ENCODE measurements at regions not wholly inside any gene's neighbourhood (a gene's known extent, or its start where the extent isn't known, plus 50 kb on each side); places are given as distances from the start of the nearest gene placed in this dataset.

GRCh38 chr1:188903241-188903640 lies 1574.4 kb downstream of the BRINP3 start:
- H3K4me1 Mint-ChIP-seq (ENCODE audit: low read depth): peaks cover 7% of the 10 kb centered on the region

DNA sequence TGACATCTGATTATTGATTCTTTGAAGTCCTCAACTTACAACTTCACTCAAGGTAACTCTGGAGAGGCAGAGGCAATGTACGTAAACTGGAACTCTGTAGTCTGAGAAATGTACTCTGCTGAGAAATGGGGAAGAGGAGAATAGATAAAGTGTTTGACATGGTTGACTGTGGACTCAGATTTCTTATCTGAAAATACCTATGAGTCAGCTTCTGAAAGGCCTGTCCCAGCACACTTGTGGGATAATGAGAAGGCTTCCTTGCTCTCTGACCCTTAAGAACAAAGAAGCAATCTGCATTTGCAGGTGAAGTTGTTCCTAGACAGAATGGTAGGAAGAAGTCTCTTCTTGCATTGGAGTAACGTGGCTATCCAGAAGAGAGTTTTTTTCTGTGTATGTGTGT lies 1573.5 kb downstream of the BRINP3 start:
- Mint-ChIP-seq H3K36me3 (ENCODE audit: insufficient read depth) (no peaks in the 10 kb centered on the region), H3K27me3 (no peaks in the 10 kb centered on the region), H3K4me3 (ENCODE audit: low read depth) (no peak overlapping the region), H3K9me3 (ENCODE audit: low read depth) (no peaks in the 10 kb centered on the region), H3K27ac (peak overlapping the region; percentile 23), H3K4me1 (ENCODE audit: low read depth) (peaks cover 7% of the 10 kb centered on the region)
- no peak for DNase-seq (ENCODE audit: low spot score, unreplicated experiment)
- TF ChIP-seq, protein P1, sequence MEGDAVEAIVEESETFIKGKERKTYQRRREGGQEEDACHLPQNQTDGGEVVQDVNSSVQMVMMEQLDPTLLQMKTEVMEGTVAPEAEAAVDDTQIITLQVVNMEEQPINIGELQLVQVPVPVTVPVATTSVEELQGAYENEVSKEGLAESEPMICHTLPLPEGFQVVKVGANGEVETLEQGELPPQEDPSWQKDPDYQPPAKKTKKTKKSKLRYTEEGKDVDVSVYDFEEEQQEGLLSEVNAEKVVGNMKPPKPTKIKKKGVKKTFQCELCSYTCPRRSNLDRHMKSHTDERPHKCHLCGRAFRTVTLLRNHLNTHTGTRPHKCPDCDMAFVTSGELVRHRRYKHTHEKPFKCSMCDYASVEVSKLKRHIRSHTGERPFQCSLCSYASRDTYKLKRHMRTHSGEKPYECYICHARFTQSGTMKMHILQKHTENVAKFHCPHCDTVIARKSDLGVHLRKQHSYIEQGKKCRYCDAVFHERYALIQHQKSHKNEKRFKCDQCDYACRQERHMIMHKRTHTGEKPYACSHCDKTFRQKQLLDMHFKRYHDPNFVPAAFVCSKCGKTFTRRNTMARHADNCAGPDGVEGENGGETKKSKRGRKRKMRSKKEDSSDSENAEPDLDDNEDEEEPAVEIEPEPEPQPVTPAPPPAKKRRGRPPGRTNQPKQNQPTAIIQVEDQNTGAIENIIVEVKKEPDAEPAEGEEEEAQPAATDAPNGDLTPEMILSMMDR (IDR thresholded peaks at IDR 0.05; ENCODE audit: unreplicated experiment): no peak

More at GRCh38 chr1:188903241-188903640, 1574.4 kb downstream of the BRINP3 start:
- H3K27ac Mint-ChIP-seq: no peak overlapping the region
- TF ChIP-seq, protein P1 (IDR thresholded peaks at IDR 0.05; ENCODE audit: unreplicated experiment): no peak
- DNase-seq (ENCODE audit: low spot score, unreplicated experiment): no peak
- no peaks in the 10 kb centered on the region for H3K36me3 Mint-ChIP-seq (ENCODE audit: insufficient read depth)
- no peaks in the 10 kb centered on the region for H3K27me3 Mint-ChIP-seq
- H3K9me3 Mint-ChIP-seq (ENCODE audit: low read depth): no peaks in the 10 kb centered on the region
- no peak overlapping the region for H3K4me3 Mint-ChIP-seq (ENCODE audit: low read depth)

- H3K9me3 Mint-ChIP-seq (ENCODE audit: low read depth): peaks cover under 1% of the 10 kb centered on the region
- TF ChIP-seq, protein P1 (IDR thresholded peaks at IDR 0.05; ENCODE audit: unreplicated experiment): no peak
- no peaks in the 10 kb centered on the region for H3K27me3 Mint-ChIP-seq
Observed at GRCh38 chr1:188906921-188907641, 1570.6 kb downstream of the BRINP3 start.

GRCh38 chr1:188930382-188930781 lies 1547.3 kb downstream of the BRINP3 start:
- no peaks in the 10 kb centered on the region for H3K27me3 Mint-ChIP-seq
- H3K9me3 Mint-ChIP-seq (ENCODE audit: low read depth): no peaks in the 10 kb centered on the region
- no peak overlapping the region for H3K4me3 Mint-ChIP-seq (ENCODE audit: low read depth)
- no peak overlapping the region for H3K27ac Mint-ChIP-seq
- H3K36me3 Mint-ChIP-seq (ENCODE audit: insufficient read depth): no peaks in the 10 kb centered on the region
- no peak for DNase-seq (ENCODE audit: low spot score, unreplicated experiment)
- H3K4me1 Mint-ChIP-seq (ENCODE audit: low read depth): peaks cover 4% of the 10 kb centered on the region
- TF ChIP-seq, protein P1 (IDR thresholded peaks at IDR 0.05; ENCODE audit: unreplicated experiment): no peak

More at GRCh38 chr1:188906921-188907641, 1570.6 kb downstream of the BRINP3 start:
- Mint-ChIP-seq H3K27ac (no peak overlapping the region), H3K36me3 (ENCODE audit: insufficient read depth) (no peaks in the 10 kb centered on the region), H3K4me3 (ENCODE audit: low read depth) (no peak overlapping the region), H3K4me1 (ENCODE audit: low read depth) (peaks cover 7% of the 10 kb centered on the region)
- DNase-seq (ENCODE audit: low spot score, unreplicated experiment): no peak

DNA sequence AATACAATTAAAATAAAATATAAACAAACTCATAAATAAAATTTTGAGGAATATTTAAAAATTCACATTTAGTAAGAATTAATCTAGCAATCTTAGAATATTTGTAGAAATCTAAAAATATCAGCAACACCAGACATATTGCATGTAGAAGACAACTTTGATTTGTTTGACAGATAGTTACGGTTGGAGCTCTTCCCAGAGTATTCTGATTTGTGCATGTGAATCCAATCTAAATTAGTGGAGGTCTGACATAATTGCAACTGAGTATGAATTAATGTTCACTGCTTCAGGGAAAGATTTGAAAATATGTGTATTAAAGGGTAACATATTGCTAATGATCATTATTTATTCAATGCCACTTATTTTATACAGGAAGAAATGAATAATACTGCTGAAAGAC lies 1546.2 kb downstream of the BRINP3 start:
- H3K9me3 Mint-ChIP-seq (ENCODE audit: low read depth): no peaks in the 10 kb centered on the region
- H3K27me3 Mint-ChIP-seq: no peaks in the 10 kb centered on the region
- no peak for DNase-seq (ENCODE audit: low spot score, unreplicated experiment)
- H3K36me3 Mint-ChIP-seq (ENCODE audit: insufficient read depth): no peaks in the 10 kb centered on the region
- peaks cover 4% of the 10 kb centered on the region for H3K4me1 Mint-ChIP-seq (ENCODE audit: low read depth)
- H3K4me3 Mint-ChIP-seq (ENCODE audit: low read depth): no peak overlapping the region
- no peak overlapping the region for H3K27ac Mint-ChIP-seq
- TF ChIP-seq, protein P1 (IDR thresholded peaks at IDR 0.05; ENCODE audit: unreplicated experiment): no peak

All from progenitor cell of endocrine pancreas (in vitro differentiated cells).